Epithelial cell of esophagus (primary cell): ENCODE measurements at regions not wholly inside any gene's neighbourhood (a gene's known extent, or its start where the extent isn't known, plus 50 kb on each side); places are given as distances from the start of the nearest gene placed in this dataset.

Experiments
- DNase-seq: peaks from one replicate; pipeline ENCODE4 v3.0.0; 2010; ENCODE audit warnings: low read depth
- H3K4me3 ChIP-seq: 2 replicates; pipeline ENCODE4 v1.5.1; 2011; ENCODE audit warnings: mild to moderate bottlenecking, low read length, control low read depth
- CTCF ChIP-seq: IDR thresholded peaks from 2 replicates; pipeline ENCODE4 v1.5.1; 2011; ENCODE audit warnings: low read depth, mild to moderate bottlenecking, low read length, control low read depth, inconsistent platforms; ENCODE audit not compliant: insufficient read depth; ENCODE audit errors: missing control alignments

- H3K4me3 ChIP-seq: no peak overlapping the region
- DNase-seq: no peak
- no peak for TF ChIP-seq CTCF
Observed at GRCh38 chr6:105503641-105504040, 100.8 kb upstream of the PREP start.

GRCh38 chr6:105501826-105502344 lies 99.0 kb upstream of the PREP start:
- DNase-seq: peak; percentile 11

GRCh38 chr6:105501246-105501645 lies 98.4 kb upstream of the PREP start:
- DNase-seq: no peak
- TF ChIP-seq CTCF: no peak
- no peak overlapping the region for H3K4me3 ChIP-seq

More at GRCh38 chr6:105501826-105502344, 99.0 kb upstream of the PREP start:
- no peak overlapping the region for H3K4me3 ChIP-seq
- no peak for TF ChIP-seq CTCF

GRCh38 chr6:105500693-105501092 lies 97.8 kb upstream of the PREP start:
- TF ChIP-seq CTCF: no peak
- no peak for DNase-seq
- H3K4me3 ChIP-seq: no peak overlapping the region

GRCh38 chr6:105499931-105500330 lies 97.0 kb upstream of the PREP start:
- TF ChIP-seq CTCF: no peak
- no peak overlapping the region for H3K4me3 ChIP-seq
- DNase-seq: peak; percentile 35

- no peak overlapping the region for H3K4me3 ChIP-seq
- no peak for TF ChIP-seq CTCF
- DNase-seq: no peak
Observed at GRCh38 chr6:105499136-105499870, 96.4 kb upstream of the PREP start.

GRCh38 chr6:105497549-105497948 lies 94.7 kb upstream of the PREP start:
- TF ChIP-seq CTCF: no peak
- no peak for DNase-seq
- H3K4me3 ChIP-seq: no peak overlapping the region
